HUES6 (cell line): ENCODE measurements at regions not wholly inside any gene's neighbourhood (a gene's known extent, or its start where the extent isn't known, plus 50 kb on each side); places are given as distances from the start of the nearest gene placed in this dataset.
A peak's percentile ranks its signal among the peaks of the same experiment; 100 is the strongest.
"Not testable (repeated sequence)": the region's sequence is repeated elsewhere in the genome, so short reads cannot be mapped to it uniquely, and the experiment has no call there.

Experiments used
- H3K27ac ChIP-seq: 2 replicates; pipeline ENCODE4 v1.7.0; 2013; ENCODE audit warnings: low read depth, mild to moderate bottlenecking, low read length, inconsistent platforms
- H3K27me3 ChIP-seq: 2 replicates; pipeline ENCODE4 v1.6.1; 2013; ENCODE audit warnings: low read length; ENCODE audit not compliant: control insufficient read depth, insufficient read depth
- H3K36me3 ChIP-seq: 2 replicates; pipeline ENCODE4 v1.6.1; 2013; ENCODE audit warnings: low read length; ENCODE audit not compliant: control insufficient read depth, insufficient read depth
- H3K4me1 ChIP-seq: 2 replicates; pipeline ENCODE4 v1.6.1; 2013; ENCODE audit warnings: low read length; ENCODE audit not compliant: control insufficient read depth, insufficient read depth
- H3K4me3 ChIP-seq: 2 replicates; pipeline ENCODE4 v1.5.1; 2013; ENCODE audit warnings: low read depth, low read length
- H3K9ac ChIP-seq: one replicate; pipeline ENCODE4 v1.6.1; 2013; ENCODE audit warnings: mild to moderate bottlenecking, low read length
- H3K9me3 ChIP-seq: 2 replicates; pipeline ENCODE4 v1.6.1; 2013; ENCODE audit warnings: low read depth, low read length; ENCODE audit not compliant: control insufficient read depth, insufficient read depth

DNA sequence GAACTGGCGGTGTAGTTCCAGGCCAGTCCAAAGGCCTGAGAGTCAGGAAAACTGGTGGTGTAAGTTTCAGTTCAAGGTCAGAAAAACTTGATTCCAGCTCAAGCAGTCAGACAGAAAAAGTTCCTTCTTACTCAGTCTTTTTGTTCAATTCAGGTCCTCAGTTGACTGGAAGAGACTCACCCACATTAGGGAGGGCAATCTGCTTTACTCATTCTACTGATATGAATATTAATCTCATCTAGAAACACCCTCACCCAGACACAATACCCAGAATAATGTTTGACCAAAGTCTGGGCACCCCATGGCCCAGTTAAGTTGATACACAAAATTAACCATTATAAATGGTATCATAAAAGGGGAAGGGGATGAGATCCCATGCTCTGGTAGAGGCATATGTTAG, 50.1 kb upstream of the LTA4H start:
- Histone ChIP-seq H3K9me3 (peaks cover 28% of the 10 kb centered on the region), H3K27me3 (no peaks in the 10 kb centered on the region), H3K4me1 (peaks cover 4% of the 10 kb centered on the region; the same call in 1 of the 2 replicates), H3K36me3 (no peaks in the 10 kb centered on the region), H3K4me3 (no peak overlapping the region), H3K27ac (no peak overlapping the region), H3K9ac (no peak overlapping the region)

DNA sequence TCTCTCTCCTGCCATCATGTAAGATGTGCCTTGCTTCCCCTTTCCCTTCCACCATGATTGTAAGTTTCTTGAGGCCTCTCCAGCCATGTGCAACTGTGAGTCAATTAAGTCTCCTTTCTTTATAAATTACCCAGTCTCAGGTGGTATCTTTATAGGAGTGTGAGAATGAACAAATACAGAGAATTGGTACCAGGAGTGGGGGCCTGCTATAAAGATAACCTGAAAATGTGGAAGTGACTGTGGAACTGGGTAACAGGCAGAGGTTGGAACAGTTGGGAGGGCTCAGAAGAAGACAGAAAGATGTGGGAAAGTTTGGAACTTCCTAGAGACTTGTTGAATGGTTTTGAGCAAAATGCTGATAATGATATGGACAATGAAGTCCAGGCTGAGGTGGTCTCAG, 50.8 kb upstream of the LTA4H start:
- not testable (repeated sequence) for H3K9ac ChIP-seq, H3K36me3 ChIP-seq, H3K27ac ChIP-seq, H3K4me3 ChIP-seq, H3K4me1 ChIP-seq, H3K27me3 ChIP-seq
- peaks cover 33% of the 10 kb centered on the region for H3K9me3 ChIP-seq

DNA sequence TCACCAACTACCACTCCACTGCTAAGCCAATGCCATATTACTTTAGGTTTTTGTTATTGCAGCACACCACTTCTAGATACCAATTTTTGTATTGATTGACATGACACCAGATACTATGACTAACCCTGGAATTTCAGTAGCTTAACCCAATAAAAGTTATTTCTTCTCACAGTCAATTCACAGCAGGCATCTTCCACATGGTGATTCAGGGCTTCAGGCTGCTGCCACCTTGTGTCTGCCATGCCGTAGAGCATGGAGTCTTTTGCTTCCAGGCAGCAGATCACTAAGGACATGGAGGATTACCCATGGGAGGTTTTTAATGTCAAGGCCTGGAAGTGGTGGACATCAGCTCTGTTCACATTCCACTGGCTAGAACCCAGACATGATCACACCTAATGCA, 56.4 kb upstream of the LTA4H start:
- Histone ChIP-seq H3K27ac (no peak overlapping the region), H3K9ac (no peak overlapping the region), H3K4me1 (peaks cover 12% of the 10 kb centered on the region; the same call in 1 of the 2 replicates), H3K27me3 (no peaks in the 10 kb centered on the region), H3K4me3 (no peak overlapping the region), H3K36me3 (no peaks in the 10 kb centered on the region), H3K9me3 (peaks cover 31% of the 10 kb centered on the region)

DNA sequence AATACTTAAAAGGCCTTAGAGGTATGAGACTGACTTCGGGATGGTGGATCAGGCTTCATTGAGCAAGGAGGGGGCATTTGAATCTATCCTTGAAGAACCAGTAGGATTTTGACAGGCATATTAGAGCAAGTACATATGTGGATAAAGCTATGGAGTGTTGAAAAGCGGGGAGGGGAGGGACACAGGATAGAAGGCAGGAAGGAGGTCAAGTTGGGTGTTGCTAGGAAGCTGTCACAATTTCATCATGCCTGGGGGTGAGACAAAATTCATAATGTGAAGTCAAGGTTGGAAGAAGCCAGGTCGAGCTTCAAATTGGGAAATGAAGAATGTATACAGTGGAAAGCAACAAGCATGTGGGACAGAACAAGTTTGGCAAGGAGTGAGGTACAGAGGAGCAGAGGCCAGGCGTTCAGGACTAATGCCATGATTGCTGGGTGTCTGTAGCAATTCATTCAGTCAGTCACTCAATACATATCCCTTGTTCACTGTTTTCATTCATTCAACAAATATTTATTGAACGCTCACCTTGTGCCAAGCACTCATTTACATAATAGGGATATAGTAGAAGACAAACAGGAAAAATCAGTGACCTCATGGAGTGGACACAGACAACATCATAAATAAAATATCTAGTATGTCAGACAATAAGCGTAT, 58.3 kb upstream of the LTA4H start:
- Histone ChIP-seq H3K9me3 (peaks cover 21% of the 10 kb centered on the region), H3K36me3 (no peaks in the 10 kb centered on the region), H3K4me1 (peaks cover 12% of the 10 kb centered on the region; the same call in 1 of the 2 replicates), H3K9ac (peak overlapping the region; percentile 13), H3K27me3 (no peaks in the 10 kb centered on the region), H3K4me3 (no peak overlapping the region), H3K27ac (no peak overlapping the region)

DNA sequence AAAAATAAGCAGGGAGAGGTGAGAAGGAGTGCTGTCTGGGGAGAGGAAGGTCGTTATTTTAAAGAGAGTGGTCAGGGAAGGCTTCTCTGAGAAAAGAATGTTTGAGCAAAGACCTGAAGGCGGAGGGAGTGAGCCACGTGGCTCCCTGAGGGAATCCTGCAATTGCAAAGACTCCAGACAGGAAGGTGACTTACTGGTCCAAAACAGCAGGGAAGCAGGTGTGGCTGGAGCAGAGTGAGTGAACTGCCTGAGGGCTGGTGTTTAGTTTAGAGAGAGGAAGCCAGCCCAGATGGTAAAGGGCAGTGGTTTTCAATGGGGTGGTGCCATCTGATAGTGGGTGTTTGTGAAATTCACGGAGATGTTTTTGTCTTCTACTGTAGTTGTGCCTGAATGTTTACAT, 58.8 kb upstream of the LTA4H start:
- H3K9ac ChIP-seq, result peak overlapping the region; percentile 13
- H3K4me1 ChIP-seq, result peaks cover 12% of the 10 kb centered on the region; the same call in 1 of the 2 replicates
- peaks cover 21% of the 10 kb centered on the region for H3K9me3 ChIP-seq
- H3K4me3 ChIP-seq, result no peak overlapping the region
- H3K36me3 ChIP-seq, result no peaks in the 10 kb centered on the region
- H3K27me3 ChIP-seq, result no peaks in the 10 kb centered on the region
- no peak overlapping the region for H3K27ac ChIP-seq

DNA sequence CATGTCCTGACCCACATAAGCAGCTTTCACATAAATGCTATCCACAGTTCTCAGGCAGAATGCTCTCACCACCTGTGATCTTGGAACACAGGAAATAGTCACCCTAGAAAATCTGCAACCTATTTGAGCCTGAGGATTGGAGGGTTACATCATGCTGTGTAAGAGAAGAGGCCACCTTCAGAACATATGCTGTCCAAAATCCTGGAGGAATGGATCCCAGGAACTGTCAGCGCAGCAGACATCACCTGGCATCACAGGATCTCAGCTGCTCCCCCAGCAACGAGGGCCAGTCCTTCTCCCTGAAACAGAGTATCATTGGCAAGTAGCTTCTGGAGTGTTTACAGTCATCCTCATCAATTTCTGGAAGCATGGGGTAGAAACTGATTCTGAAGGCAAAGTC, 63.2 kb upstream of the LTA4H start:
- no peaks in the 10 kb centered on the region for H3K36me3 ChIP-seq
- no peak overlapping the region for H3K4me3 ChIP-seq
- no peak overlapping the region for H3K9ac ChIP-seq
- peaks cover 11% of the 10 kb centered on the region; the same call in 1 of the 2 replicates for H3K4me1 ChIP-seq
- no peaks in the 10 kb centered on the region for H3K9me3 ChIP-seq
- H3K27me3 ChIP-seq, result no peaks in the 10 kb centered on the region
- H3K27ac ChIP-seq, result no peak overlapping the region

DNA sequence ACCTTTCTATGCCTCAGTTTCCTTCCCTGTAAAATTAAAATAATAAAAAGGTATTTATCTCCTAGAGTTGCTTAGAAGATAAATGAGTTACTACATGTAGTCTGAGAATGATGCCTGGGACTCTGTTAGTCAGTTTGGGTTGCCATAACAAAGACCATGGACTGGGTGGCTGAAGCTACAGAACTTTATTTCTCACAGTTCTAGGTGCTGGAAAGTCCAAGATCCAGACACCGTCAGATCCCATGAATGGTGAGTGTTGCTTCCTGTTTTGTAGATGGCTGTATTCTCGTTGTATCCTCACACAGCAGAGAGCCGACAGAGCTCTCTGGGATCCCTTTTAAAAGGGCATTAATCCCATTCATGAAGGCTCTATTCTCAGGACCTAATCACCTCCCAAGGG, 64.0 kb upstream of the LTA4H start:
- H3K27ac ChIP-seq, result no peak overlapping the region
- H3K4me3 ChIP-seq, result no peak overlapping the region
- no peaks in the 10 kb centered on the region for H3K9me3 ChIP-seq
- no peaks in the 10 kb centered on the region for H3K36me3 ChIP-seq
- H3K9ac ChIP-seq, result no peak overlapping the region
- H3K4me1 ChIP-seq, result peaks cover 4% of the 10 kb centered on the region; the same call in 1 of the 2 replicates
- no peaks in the 10 kb centered on the region for H3K27me3 ChIP-seq

DNA sequence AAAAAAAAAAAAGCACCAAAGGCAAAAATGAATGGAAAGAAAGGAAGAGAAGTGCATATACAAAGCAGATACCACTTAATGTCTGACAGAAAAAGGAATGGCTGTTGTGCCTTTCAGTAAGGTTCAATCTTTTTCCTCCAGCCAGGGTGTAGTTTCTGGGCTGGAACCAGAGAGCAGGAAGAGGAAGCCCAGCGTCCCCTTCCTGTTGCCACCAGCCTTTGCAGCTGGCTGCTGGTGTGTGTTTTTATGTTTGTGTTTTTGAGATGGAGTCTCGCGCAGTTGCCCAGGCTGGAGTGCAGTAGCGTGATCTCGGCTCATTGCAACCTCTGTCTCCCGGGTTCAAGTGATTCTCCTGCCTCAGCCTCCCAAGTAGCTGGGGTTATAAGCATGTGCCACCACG, 64.6 kb upstream of the LTA4H start:
- H3K9me3 ChIP-seq, result no peaks in the 10 kb centered on the region
- no peaks in the 10 kb centered on the region for H3K4me1 ChIP-seq
- H3K27me3 ChIP-seq, result no peaks in the 10 kb centered on the region
- no peak overlapping the region for H3K9ac ChIP-seq
- H3K36me3 ChIP-seq, result no peaks in the 10 kb centered on the region
- H3K4me3 ChIP-seq, result no peak overlapping the region
- no peak overlapping the region for H3K27ac ChIP-seq

DNA sequence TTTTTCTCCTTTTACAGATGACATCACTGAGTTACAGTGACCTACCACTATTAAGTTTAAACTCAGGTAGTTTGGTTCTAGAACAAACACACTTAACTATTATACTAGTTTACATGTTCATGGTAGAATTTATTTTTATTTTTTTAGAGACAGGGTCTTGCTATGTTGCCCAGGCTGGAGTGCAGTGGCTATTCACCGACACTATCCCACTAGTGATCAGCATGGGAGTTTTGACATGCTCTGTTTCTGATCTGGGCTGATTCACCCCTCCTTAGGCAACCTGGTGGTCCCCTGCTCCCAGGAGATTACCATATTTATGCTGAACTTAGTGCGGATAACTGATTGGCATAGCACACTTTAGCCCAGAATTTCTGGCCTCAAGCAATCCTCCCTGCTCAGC, 66.4 kb upstream of the LTA4H start:
- H3K4me1 ChIP-seq, result no peaks in the 10 kb centered on the region

DNA sequence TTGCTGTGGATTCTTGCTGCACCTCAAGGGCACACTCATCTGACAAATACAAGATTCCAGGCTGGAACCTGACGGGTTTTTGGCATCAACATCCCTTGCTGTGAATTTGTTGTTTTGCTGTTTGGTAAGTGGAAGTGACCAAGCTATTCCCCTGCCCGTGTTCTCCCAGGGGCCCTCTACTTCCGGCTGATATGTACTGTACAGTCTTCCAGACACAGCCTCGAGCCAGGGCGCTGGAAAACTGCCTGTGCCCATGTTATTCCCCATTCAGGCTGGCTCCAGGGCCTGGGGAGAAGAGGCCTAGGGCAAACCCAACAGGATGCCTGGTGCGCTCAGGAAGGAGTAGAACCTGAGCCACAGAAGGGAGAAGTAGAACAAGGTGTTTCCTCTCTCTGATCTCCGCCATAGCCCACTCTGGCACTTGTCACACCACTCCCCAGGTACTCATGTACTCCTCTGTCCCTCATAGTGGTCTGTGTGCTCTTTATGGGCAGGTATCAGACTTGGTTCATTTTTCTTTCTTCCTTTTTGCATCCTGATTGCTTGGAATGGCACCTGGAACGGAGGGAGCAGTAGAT, 67.8 kb upstream of the LTA4H start:
- Histone ChIP-seq H3K36me3 (no peaks in the 10 kb centered on the region), H3K4me1 (peaks cover 4% of the 10 kb centered on the region; the same call in 1 of the 2 replicates), H3K27me3 (no peaks in the 10 kb centered on the region), H3K27ac (no peak overlapping the region), H3K4me3 (no peak overlapping the region), H3K9ac (no peak overlapping the region), H3K9me3 (no peaks in the 10 kb centered on the region)

More for the DNA sequence above, 66.4 kb upstream of the LTA4H start:
- Histone ChIP-seq H3K27me3 (no peaks in the 10 kb centered on the region), H3K9ac (no peak overlapping the region), H3K4me3 (no peak overlapping the region), H3K36me3 (no peaks in the 10 kb centered on the region), H3K27ac (no peak overlapping the region), H3K9me3 (no peaks in the 10 kb centered on the region)

DNA sequence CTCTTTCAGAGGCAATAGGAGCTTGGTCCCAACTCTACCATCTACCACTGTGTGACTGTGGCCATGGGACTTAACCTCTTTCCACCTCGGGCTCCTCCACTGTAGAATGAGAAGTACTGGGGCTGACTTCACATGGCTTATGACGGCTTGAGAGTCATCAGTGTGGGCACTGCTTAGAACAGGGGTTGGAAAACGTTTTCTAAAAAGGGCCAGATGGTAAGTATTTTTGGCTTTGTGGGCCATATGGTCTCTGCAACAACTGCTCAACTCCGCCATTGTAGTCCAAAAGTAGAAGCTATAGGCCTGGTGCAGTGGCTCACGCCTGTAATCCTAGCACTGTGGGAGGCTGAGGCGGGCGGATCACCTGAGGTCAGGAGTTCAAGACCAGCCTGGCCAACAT, 69.2 kb upstream of the LTA4H start:
- Histone ChIP-seq H3K27me3 (no peaks in the 10 kb centered on the region), H3K4me1 (peaks cover 7% of the 10 kb centered on the region; the same call in 1 of the 2 replicates), H3K4me3 (no peak overlapping the region), H3K27ac (no peak overlapping the region), H3K9ac (no peak overlapping the region), H3K9me3 (peaks cover 2% of the 10 kb centered on the region; the same call in 1 of the 2 replicates), H3K36me3 (no peaks in the 10 kb centered on the region)
